B cell (primary cell): ENCODE measurements at regions not wholly inside any gene's neighbourhood (a gene's known extent, or its start where the extent isn't known, plus 50 kb on each side); places are given as distances from the start of the nearest gene placed in this dataset.

Source experiments
- ATAC-seq: fragments of 200-7000 bp; cut with Tn5 transposase; one replicate; pipeline ENCODE4 v1.10.0; 2021; ENCODE audit warnings: low read depth, mild to moderate bottlenecking, moderate number of reproducible peaks, moderate library complexity
- CTCF ChIA-PET: fragments of 350-600 bp; sonication (Branson Sonifier 250); formaldehyde crosslinking; loops from one replicate; lab custom pipeline; 2021; ENCODE audit warnings: antibody characterized with exemption, inconsistent platforms; lab: Charles Lee
- POLR2A ChIA-PET: fragments of 350-600 bp; sonication (Branson Sonifier 250); formaldehyde crosslinking; loops from one replicate; lab custom pipeline; 2021; ENCODE audit warnings: antibody characterized with exemption; lab: Charles Lee
- DNase-seq: peaks from one replicate; pipeline ENCODE4 v3.0.0; 2013
- H2AFZ ChIP-seq: 2 replicates; pipeline ENCODE4 v1.6.1; 2012; ENCODE audit warnings: mild to moderate bottlenecking, low read depth, low read length; ENCODE audit not compliant: insufficient read depth, poor library complexity, severe bottlenecking
- H3K27ac ChIP-seq, 2 donors: 1 replicate in 1 of 2; 2 replicates in 1 of 2; pipeline ENCODE4 v1.5.1; 2012 to 2013; ENCODE audit warnings: low read length in 2 of 2, mild to moderate bottlenecking in 2 of 2, moderate library complexity in 1 of 2
- H3K27me3 ChIP-seq, 4 experiments: fragments of 200-600 bp in 1 of 4; sonication (generic) in 1 of 4; replicated peaks in 1 of 4; 1 replicate in 2 of 4; 2 replicates in 2 of 4; pipeline versions ENCODE4 v1.6.1 to v1.7.0; 2013 to 2016; ENCODE audit warnings: low read length in 3 of 4, mild to moderate bottlenecking in 2 of 4, mixed read lengths in 1 of 4, moderate library complexity in 1 of 4; ENCODE audit not compliant: insufficient read depth in 4 of 4, control insufficient read depth in 3 of 4; ENCODE audit errors: control extremely low read depth in 1 of 4
- H3K36me3 ChIP-seq, 2 experiments: replicated peaks in 1 of 2; 1 replicate in 1 of 2; 2 replicates in 1 of 2; pipeline versions ENCODE4 v1.6.1 to v1.7.1; 2013; ENCODE audit warnings: low read length in 1 of 2; ENCODE audit not compliant: insufficient read depth in 2 of 2, control insufficient read depth in 1 of 2; ENCODE audit errors: control extremely low read depth in 1 of 2, extremely low read depth in 1 of 2
- H3K4me1 ChIP-seq, 2 donors: fragments of 200-600 bp in 1 of 2; sonication (generic) in 1 of 2; 1 replicate in 1 of 2; 2 replicates in 1 of 2; pipeline versions ENCODE4 v1.5.1 to v1.6.1; 2013 to 2017; ENCODE audit warnings: low read length in 2 of 2; ENCODE audit not compliant: control insufficient read depth in 2 of 2, insufficient read depth in 2 of 2
- H3K4me2 ChIP-seq: replicated peaks from 2 replicates; pipeline ENCODE3; 2012; ENCODE audit warnings: mild to moderate bottlenecking, low read depth, low read length; ENCODE audit not compliant: poor library complexity, severe bottlenecking
- H3K4me3 ChIP-seq, 5 experiments: fragments of 200-600 bp in 1 of 5; sonication (generic) in 1 of 5; 1 replicate in 3 of 5; 2 replicates in 2 of 5; pipeline versions ENCODE4 v1.5.1 to v1.7.0; 2011 to 2016; ENCODE audit warnings: low read length in 4 of 5, mild to moderate bottlenecking in 4 of 5, low read depth in 2 of 5, control low read depth in 1 of 5, moderate library complexity in 1 of 5; ENCODE audit not compliant: insufficient read depth in 1 of 5; ENCODE audit errors: control extremely low read depth in 1 of 5, extremely low read depth in 1 of 5
- H3K79me2 ChIP-seq: fragments of 200-600 bp; sonication (generic); one replicate; pipeline ENCODE4 v1.6.0; 2016; ENCODE audit warnings: low read length; ENCODE audit not compliant: control insufficient read depth, insufficient read depth
- H3K9ac ChIP-seq: fragments of 200-600 bp; sonication (generic); 2 replicates; pipeline ENCODE4 v1.6.1; 2017; ENCODE audit warnings: mild to moderate bottlenecking, low read length, moderate library complexity
- H3K9me3 ChIP-seq, 3 donors: one replicate each; pipeline versions ENCODE4 v1.6.1 to v1.7.1; 2013; ENCODE audit warnings: low read length in 2 of 3; ENCODE audit not compliant: control insufficient read depth in 2 of 3, insufficient read depth in 1 of 3; ENCODE audit errors: control extremely low read depth in 1 of 3
- H4K20me1 ChIP-seq: 2 replicates; pipeline ENCODE4 v1.6.0; 2012; ENCODE audit warnings: mild to moderate bottlenecking, low read length; ENCODE audit not compliant: insufficient read depth, control insufficient read depth, poor library complexity, severe bottlenecking
- H3K27ac Mint-ChIP-seq: one replicate; pipeline ENCODE4 v1.8.0; 2021; ENCODE audit warnings: mixed read lengths
- H3K27me3 Mint-ChIP-seq: one replicate; pipeline ENCODE4 v1.8.0; 2021; ENCODE audit warnings: mixed read lengths
- H3K4me1 Mint-ChIP-seq: one replicate; pipeline ENCODE4 v1.8.0; 2021; ENCODE audit warnings: mixed read lengths
- H3K4me3 Mint-ChIP-seq: one replicate; pipeline ENCODE4 v1.8.0; 2021; ENCODE audit warnings: mixed read lengths
- H3K9me3 Mint-ChIP-seq: one replicate; pipeline ENCODE4 v1.8.0; 2022; ENCODE audit warnings: mixed read lengths; ENCODE audit not compliant: insufficient read depth
- EZH2 ChIP-seq: IDR thresholded peaks from 2 replicates; pipeline ENCODE4 v1.6.1; 2012; ENCODE audit warnings: borderline replicate concordance, low read depth, mild to moderate bottlenecking, moderate library complexity, low read length; ENCODE audit not compliant: insufficient read depth, poor library complexity, severe bottlenecking
- WGBS: methylation state at CpG from one replicate; pipeline ENCODE4 v1.1.5; 2013; ENCODE audit warnings: missing lambda C conversion rate; ENCODE audit not compliant: insufficient coverage; 5-methylcytosine and 5-hydroxymethylcytosine counted together
- intact Hi-C: fragments of 100-400 bp; cut with micrococcal nuclease; formaldehyde crosslinking; loops from one replicate; pipeline ENCODE4 v1.10.0; 2022
- TF ChIP-seq, protein P1 (sequence below): fragments of 200-600 bp; IDR thresholded peaks from one replicate; pipeline ENCODE4 v1.8.0; 2022; ENCODE audit warnings: antibody characterized with exemption, mild to moderate bottlenecking

DNA sequence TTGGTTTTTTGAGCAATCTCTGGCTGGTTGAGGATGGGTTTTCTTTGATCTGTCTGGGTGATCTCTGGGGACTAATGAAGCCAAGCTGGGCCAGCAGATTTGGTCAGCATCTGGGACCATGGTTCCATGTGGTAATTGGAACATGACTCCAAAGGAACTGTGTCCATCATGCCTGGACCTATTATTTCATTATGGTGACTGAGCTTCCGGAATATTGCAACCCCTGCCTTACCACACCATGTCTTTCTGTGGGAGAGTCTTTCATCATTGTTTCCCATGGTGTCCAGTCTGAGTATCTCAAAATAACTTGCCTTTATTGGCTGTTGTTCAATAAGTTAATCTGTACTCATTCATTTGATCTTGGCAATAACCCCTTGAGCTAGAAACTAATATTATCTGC is 624.9 kb upstream of the TBX3 start:
- Histone ChIP-seq H3K4me2 (no peak overlapping the region), H3K4me1 (no peaks in the 10 kb centered on the region), H3K36me3 (no peaks in the 10 kb centered on the region), H3K27me3 (no peaks in the 10 kb centered on the region), H4K20me1 (no peaks in the 10 kb centered on the region), H3K79me2 (no peaks in the 10 kb centered on the region), H2AFZ (no peak overlapping the region), H3K9me3 (no peaks in the 10 kb centered on the region), H3K4me3 (no peak overlapping the region), H3K27ac (no peak overlapping the region), H3K9ac (no peak overlapping the region)
- DNase-seq (no peak), ATAC-seq (no peak)
- H3K27me3 Mint-ChIP-seq: no peaks in the 10 kb centered on the region
- no peak overlapping the region for H3K4me3 Mint-ChIP-seq
- no peaks in the 10 kb centered on the region for H3K9me3 Mint-ChIP-seq
- H3K27ac Mint-ChIP-seq: no peak overlapping the region
- ChIA-PET POLR2A (no interaction called here), CTCF (no interaction called here)
- H3K4me1 Mint-ChIP-seq: no peaks in the 10 kb centered on the region
- intact Hi-C loops: no loop called here
- TF ChIP-seq, protein P1, sequence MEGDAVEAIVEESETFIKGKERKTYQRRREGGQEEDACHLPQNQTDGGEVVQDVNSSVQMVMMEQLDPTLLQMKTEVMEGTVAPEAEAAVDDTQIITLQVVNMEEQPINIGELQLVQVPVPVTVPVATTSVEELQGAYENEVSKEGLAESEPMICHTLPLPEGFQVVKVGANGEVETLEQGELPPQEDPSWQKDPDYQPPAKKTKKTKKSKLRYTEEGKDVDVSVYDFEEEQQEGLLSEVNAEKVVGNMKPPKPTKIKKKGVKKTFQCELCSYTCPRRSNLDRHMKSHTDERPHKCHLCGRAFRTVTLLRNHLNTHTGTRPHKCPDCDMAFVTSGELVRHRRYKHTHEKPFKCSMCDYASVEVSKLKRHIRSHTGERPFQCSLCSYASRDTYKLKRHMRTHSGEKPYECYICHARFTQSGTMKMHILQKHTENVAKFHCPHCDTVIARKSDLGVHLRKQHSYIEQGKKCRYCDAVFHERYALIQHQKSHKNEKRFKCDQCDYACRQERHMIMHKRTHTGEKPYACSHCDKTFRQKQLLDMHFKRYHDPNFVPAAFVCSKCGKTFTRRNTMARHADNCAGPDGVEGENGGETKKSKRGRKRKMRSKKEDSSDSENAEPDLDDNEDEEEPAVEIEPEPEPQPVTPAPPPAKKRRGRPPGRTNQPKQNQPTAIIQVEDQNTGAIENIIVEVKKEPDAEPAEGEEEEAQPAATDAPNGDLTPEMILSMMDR: no peak
- TF ChIP-seq EZH2: no peak
- 80% methylated on average over 1 of the region's 1 CpG for whole genome bisulfite sequencing

GRCh38 chr12:115306380-115306779 is 622.4 kb upstream of the TBX3 start:
- Histone ChIP-seq H3K4me3 (no peak overlapping the region), H3K79me2 (no peaks in the 10 kb centered on the region), H3K9me3 (no peaks in the 10 kb centered on the region), H3K27me3 (no peaks in the 10 kb centered on the region), H3K36me3 (no peaks in the 10 kb centered on the region), H4K20me1 (no peaks in the 10 kb centered on the region), H3K4me1 (no peaks in the 10 kb centered on the region), H3K4me2 (no peak overlapping the region), H3K9ac (no peak overlapping the region), H2AFZ (no peak overlapping the region), H3K27ac (no peak overlapping the region)
- TF ChIP-seq, protein P1: no peak
- no peak for TF ChIP-seq EZH2
- Mint-ChIP-seq H3K27me3 (no peaks in the 10 kb centered on the region), H3K27ac (no peak overlapping the region), H3K4me1 (no peaks in the 10 kb centered on the region), H3K4me3 (no peak overlapping the region), H3K9me3 (peaks cover 3% of the 10 kb centered on the region)
- intact Hi-C loops: no loop called here
- ATAC-seq: no peak
- ChIA-PET POLR2A (no interaction called here), CTCF (no interaction called here)
- WGBS: no CpG with 5 or more reads among the region's 4 CpGs
- DNase-seq: no peak
